ENCODE measurements at regions not wholly inside any gene's neighbourhood (a gene's known extent, or its start where the extent isn't known, plus 50 kb on each side); places are given as distances from the start of the nearest gene placed in this dataset.

DNA sequence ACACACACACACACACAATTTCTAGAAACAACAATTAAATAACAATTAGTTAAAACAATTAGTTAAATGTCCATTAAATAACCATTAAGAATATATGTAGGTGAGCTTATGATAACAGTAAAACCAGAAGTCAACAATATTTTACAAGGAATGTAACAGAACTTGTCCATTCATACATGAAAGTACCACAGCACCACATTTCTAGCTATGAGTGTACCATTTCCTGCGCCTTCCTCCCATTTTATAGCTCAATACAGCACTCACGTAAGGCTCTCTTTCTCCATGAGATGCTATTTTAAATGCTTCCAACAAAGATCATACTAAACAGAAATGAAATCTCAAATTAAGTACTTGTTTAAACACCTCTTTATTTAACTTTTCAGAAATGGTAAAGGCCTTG, 367.3 kb upstream of the ZWINT start:
- DNase-seq, result no peak

DNA sequence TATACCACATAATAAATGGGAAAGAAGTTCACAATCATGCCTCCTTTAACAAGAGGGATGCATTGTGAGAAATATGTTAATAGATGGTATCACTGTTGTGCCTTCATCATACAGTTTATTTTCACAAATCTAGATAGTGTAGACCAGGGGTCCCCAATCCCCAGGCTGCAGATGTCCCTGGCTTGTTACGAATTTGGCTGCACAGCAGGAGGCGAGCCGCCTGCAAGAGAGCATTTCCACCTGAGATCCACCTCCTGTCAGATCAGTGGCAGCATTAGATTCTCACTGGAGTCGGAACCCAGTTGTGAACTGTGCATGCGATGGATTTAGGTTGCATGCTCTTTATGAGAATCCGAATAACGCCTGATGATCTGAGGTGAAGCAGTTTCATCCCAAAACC, 361.9 kb upstream of the ZWINT start:
- no peak for DNase-seq

DNA sequence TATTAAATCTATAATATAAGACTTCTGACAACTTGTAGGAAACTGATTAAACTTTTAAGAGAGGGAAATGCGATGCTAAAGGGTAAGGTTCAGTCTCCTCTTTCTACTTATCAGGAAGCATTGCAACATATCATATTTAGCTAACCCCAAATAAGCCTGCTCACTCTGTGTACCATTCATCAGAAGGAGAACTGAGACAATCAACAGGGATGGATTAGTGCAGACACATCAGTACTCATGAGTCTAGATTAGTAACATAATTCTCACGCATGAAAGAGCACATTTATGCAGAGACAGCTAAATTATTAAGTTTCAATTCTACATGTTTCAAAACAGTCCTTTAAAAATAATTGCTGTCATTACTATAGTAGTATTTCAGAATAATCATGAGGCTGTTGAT, 354.2 kb upstream of the ZWINT start:
- DNase-seq, result no peak

DNA sequence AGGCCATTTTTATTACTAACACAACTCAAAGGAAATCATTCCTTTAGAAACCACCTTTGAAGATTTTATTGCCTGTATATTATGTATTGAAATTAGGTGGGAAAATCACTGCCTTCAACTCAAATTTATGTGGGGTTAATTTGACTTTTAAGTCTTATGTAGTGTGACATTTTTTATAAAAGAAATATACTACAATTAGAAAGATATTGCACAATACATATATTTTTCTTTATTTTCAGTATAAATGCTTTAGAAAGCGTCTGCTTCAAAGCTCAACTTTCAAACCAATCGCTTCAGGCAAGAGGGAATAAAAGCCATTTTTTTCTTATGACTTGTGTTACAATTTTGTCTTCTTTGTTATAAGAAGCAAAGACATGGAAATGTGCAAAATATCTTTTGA, 337.4 kb upstream of the ZWINT start:
- no peak for DNase-seq

DNA sequence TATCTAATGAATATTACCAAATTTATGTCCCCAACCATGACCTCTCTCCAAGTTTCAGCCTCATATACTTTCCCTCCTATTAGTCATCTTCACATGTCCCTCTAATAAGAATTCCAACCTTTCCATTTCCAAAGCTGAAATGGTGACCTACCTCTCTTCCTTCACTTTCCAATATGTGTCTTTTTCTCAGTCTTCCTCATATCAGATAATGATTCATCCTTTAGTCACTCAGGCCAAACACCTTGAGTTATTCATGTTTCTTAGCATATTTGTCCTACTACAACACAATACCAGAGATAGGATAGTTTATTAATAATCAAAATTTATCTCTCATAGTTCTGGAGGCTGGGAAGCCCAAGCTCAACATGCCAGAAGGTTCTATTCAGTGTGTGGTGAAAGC, 318.5 kb upstream of the ZWINT start:
- DNase-seq, result no peak

DNA sequence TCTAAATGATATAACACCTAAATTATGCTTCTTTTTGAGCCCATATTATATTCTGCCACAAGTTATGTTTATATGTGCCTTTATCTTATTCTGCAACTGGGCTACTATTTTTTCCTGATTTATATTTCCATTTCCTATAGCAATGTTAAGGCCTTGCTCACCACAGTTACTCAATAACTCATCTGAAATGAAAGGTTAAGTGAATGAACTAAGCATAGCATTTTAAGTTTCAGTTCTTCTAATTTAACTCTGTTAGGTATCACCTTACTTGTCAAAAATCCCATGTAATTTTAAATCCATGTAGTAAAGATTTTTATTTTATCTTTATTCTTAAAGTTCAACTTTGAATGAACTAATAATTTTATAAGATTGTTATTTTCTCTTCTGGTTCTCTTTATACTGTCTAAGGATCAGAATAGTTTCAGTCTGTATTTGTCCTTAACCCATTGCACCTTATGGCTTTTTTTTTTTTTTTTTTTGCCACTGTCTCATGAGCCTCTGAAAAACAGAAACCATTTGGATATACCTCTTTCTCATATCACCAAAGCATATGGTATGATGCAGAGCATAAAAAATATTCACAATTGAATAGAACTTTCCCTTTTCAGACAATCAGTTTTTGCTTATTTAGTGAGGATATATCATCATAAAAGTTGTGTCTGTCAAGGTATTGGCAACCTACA, 301.8 kb upstream of the ZWINT start:
- no peak for DNase-seq

DNA sequence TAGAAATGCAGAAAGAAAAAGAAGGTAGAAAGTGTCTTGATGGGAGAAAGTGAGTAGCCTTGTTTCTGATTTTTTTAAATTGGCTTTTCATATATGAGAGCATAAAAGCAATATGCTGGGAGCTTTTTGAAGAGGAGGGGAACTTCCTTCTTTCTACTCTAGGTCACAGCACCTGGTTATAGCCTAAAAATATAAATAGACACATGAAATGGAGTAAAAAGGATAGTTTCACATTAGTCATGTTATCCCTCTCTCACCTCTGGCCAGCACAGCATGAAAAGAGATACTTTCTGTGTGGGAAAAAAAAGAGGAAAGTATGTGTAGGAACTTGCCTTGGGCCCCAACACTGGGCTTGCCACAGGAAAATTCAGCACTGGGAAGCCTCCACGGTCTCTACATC, 292.2 kb upstream of the ZWINT start:
- no peak for DNase-seq

DNA sequence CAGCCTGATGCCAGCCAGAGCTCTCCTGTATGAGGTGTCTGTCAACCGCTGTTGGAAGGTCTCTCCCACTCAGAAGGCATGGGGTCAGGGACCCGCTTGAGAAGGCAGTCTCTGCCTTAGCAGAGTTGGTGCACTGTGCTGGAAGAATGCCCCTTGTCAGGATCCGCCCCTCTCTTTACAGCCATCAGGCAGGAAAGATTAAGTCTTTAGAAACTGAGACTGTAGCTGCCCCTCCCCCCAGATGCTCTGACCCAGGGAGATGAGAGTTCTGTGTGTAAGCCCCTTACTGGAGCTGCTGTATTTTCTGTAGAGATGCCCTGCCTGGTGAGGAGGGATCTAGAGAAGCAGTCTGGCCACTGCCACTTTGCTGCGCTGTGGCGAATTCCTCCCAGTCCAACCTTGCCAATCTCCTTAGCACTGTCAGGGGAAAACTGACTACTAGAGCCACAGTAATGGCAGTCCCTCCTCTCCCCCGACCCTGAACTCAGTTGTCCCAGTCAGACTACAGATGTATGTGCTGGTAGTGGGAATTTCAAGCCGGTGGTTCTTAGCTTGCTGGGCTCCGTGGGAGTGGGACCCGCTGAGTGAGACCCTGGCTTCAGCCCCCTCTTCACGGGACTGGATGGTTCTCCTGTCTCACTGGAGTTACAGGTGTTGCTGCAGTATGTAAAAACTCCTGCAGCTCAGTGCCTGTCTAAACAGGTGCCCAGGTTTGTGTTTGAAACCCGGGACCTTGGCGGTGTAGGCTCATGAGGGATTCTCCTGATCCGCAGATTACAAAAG, 285.5 kb upstream of the ZWINT start:
- DNase-seq, result no peak

DNA sequence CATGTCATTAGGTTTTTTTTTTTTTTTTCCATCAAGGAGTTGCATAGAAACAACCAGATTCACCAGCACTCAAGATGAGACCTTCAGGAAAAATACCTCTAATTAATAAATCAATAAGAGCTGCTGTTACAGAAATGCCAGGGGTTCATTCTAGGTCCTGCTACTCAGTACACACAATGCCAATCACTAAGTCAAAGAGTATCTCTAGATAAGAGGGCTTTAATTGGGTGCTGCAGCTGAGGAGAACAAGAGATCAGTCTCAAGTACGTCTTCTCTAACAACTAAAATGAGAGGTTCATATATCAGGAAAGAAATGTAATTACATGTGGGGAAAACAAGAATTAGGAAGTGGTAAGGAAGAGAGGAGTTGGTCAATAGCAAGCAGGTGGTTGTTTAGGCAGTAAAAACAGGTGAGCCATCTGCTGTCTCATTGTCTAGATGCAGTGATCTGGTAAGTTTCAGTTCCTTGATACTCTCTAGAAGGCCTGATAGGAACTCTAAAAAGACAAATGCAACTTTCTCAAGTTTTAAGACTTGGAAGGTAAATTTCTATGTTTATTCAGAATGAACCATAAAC, 272.9 kb upstream of the ZWINT start:
- DNase-seq, result no peak

DNA sequence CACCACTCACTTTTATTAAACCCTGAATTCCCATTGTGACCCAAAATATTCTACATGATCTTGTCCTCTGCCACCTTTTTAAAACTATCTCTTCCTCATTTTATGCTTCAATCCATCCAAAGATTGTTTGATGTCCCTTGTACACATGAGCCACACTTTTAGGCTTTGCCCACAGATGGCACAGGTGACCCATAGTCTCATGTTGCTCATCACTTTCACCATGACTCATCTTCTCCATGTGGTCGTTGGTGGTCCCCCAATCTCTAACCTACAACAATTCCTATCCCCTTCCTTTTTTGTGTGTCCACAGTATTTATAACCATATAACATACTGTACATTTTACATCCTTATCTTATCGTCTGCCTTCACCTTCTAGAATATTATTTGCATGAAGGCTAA, 271.5 kb upstream of the ZWINT start:
- DNase-seq, result no peak

DNA sequence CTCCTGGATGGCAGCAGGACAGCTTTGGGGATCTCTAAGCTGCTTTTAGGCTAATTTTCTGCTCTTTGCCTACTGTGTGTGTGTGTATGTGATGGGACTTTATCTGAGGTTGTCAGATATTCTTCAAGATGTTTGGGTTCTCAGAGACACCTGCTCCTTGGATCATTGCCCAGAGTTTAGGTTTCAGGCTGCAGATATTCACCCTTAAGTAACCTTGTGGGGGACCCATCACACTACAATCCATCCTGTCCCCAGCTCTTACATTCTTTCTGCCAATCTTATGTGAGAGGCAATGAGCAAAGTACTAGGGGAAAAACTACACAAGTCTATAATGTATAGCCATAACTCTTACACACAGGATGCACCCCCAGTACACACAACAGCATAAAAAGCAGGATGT, 263.0 kb upstream of the ZWINT start:
- DNase-seq, result no peak

DNA sequence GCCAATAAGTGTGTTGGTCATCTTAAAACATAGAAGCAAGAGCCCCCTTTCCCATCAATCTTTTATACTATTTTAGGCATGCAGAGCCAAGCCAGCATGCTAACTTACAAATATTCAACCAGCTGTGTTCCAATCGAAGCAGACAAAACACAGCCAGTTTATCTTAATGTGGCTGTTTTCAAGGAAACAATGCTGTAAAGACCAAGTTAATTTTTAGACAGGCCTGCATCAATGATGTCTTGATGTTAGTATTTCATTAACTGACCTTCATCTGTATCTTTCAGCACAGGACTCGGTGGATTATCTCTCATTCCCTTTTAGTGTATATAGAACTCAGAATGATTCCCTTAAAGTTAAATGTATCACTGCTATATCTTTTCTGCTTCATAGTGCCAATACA, 262.0 kb upstream of the ZWINT start:
- no peak for DNase-seq

DNA sequence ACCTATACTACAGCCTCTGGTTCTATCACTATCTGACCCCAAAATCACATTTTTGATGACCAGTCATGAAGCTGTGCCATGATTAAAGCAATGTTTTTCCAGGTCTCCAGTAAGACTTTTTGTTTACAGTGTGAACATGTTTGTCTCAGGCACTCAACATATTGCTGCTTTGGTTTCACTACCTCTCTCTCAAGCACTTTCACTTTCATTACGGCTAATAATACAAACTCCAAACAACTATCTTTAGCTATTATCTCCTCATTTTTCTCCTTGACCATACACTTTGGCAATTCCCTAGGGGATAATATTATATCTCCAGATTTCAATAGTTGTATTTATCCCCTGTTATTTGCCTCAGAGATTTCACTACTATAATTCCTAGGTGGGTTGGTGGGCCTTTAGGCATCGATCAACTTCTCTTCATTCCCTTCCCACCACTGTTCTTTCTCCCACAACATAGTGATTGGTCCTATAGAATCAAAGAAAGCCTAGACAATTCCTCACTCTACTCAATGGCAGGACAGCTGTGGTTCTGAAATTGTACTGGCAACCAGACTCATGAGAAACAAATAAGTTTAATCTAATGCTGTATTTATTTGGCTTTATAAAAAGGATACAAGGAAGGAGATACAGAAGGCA, 261.4 kb upstream of the ZWINT start:
- no peak for DNase-seq

DNA sequence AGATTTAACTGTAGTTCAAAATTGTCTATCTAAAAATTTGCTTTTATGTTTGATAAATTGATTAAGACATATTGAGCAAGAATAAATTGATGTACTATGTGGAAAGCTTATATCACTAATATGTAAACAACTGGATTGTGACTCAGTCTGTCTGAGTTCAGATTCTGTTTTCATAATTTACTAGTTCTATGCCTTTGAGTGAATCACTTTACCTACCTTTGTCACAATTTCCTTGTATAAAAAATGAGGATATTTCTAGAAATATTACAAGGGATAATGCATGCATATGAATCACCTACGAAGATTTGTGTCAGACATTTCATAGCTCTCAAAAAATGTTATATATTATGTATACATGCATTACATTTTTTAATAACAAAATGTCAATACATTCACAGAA, 245.1 kb upstream of the ZWINT start:
- DNase-seq, result no peak

DNA sequence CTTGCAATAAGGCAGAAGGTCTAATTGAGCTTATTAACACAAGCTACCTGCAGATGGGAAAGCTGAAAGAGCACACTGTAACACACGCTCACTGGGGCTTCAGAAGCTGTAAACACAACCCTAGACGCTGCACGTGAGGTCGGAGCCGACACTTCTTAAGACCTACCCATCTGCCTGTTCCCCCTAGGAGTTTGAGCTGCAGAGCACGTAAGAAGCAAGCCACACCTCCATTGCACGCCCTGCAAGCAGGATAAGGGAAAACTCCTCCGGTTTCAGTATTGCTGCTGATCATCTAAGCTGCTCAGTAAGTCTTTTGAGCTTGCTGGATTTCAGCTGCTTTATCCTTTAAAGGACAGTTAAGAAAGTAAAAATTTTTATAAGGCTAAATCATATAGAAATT, 244.0 kb upstream of the ZWINT start:
- no peak for DNase-seq

DNA sequence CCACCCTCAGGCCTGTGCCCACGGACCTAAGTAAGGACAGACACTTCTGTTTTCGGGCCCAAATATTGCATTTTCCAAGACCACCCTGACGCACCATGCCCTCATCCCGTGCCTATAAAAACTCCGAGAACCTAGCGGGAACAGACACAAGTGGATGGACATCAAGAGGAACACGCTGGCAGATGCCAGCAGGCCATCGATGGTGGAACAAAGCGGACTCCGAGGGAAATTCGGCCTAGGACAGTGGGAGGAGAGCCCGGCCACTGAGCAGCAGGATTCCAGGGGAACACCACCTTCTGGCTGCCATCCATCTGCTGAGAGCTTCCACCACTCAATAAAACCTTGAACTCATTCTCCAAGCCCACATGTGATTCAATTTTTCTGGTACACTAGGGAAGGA, 243.6 kb upstream of the ZWINT start:
- no peak for DNase-seq

DNA sequence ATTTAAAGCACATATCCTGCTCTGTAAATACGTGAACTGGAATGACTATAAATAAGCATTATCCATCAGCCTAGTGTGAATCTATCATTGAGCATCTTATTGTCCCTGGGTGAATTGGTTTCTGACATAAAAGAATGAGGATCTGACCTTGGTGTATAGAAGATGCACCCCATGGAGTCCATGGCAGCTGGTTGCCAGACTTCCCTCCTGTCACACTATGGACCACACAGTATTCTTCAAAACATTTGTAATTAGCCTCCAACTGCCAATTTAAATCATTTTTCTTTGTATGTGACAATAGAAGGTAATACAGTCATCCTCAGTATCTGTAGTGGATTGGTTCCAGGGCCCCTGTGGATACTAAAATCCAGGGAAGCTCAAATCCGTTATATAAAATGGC, 238.1 kb upstream of the ZWINT start:
- DNase-seq, result no peak

DNA sequence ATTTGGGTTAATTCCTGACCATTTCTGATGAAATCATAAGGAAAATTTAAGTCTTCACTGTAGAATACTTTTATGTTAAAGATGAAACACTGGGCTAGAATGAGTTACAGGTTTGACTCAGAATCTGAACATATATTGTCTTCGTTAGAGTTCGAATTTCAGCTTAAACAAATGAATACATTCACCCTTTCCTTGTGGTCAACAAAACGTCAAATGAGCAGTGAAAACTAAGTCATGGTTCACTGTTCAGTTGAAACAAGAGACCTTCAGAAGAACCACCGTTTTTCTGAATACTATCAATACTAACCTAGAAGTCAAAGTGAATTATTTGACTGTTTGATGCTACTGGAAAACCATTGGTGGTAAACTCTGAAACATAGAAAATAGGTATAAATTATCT, 235.2 kb upstream of the ZWINT start:
- no peak for DNase-seq

DNA sequence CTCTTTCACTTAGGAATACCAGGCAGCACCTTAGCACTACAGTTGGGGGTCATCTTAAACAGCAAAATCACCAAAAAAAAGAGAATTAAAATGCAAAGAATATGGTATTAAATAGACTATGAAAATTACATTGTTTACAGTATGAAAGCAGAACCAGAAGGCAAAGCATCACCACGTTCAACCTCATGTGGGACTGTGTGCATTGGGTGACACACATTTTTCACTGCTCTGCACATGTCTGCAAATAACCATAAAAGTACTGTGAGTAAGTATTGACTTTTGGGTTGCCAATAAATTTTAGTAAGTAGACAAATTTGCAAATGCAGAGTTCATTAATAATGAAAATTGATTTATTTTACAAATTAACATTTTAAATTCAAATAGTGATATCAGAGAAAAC, 232.1 kb upstream of the ZWINT start:
- DNase-seq, result no peak

DNA sequence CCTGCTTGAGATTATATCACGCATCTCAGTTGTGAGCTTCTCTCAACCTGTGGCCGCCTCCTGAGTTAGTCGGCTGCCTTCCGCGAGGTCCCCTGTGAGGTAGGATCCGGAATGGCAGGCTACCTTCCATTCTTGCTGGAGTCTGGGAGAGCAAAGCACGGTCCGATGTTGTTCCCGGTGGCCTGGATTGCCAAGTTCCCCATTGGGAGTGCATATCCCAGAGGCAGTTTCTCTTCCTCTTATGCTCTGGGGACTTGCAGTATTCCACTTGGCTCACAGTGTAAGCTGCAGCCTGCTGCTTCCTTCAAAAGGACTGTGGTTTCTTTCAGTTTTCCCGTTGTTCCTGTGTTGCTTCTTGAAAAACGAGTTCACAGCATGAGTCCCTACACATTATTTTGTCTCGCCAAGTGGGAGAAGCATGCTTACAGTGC, 225.4 kb upstream of the ZWINT start:
- no peak for DNase-seq

DNA sequence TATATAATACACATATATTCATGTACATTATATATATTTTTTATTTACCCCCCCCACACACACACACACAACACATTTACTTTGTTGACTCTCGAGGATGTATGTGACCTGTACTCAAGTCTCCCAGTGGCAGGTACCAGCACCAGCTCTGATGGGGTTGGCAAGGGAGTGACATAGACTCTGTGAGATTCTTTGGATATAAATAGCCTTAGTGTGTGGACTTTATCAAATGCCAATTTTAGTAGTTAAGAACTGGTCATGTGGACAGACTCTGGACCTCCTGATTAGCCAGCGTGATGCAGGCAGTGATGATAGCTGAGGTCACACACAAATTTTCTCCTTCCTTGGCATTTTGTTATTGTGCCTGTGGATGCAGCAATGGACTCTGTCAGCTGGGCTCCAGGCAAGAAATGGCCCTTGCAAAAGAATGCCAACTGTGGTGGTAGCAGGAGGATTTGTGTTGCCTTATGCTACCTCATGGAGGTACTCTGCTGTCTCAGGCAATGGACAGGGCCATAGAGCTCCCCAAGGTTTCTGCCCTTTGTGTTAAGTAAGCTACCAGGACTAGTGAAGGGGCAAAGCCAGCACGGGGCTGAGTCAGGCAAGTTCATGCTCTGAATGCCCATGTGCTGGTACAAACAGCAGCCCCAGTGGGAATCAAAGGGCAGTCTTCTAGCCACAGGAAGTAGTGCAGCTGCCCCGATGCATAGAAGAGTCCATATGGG, 224.6 kb upstream of the ZWINT start:
- no peak for DNase-seq

DNA sequence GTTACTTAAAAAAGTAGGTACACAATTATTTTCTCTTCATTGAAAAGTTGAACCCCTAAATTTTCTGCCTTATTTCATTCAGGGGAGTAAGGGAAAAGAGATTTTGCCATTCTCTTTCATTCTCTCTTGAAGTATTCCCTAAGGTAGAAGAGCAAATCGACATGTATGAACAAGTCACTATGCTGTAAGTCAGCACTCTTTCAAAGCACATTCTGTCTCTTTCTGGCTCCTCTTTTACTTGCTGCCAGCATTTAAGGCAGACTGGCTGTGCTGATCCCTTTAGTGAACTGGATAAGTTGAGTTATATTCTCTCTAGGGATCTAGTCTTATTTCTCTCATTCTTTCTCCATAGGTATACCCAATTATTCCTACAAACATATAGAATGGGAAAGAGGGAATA, 222.3 kb upstream of the ZWINT start:
- no peak for DNase-seq

DNA sequence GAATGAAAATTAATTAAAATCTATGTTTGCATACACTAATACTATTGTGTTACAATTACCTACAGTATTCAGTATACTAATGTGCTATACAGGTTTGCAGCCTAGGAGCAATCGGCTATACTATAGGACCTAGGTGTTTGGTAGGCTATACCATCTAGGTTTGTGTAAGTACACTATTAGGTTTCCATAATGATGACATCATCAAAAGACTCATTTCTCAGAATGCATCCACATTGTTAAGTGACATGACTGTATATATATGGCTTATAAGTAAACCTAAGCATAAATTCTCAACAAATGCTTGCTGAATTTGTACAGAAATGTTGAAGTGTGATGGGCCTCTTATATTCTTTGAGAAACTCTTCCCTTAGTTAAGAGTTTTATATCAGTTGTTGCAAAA, 206.5 kb upstream of the ZWINT start:
- no peak for DNase-seq
